GM23338 (cell line): ENCODE measurements at regions not wholly inside any gene's neighbourhood (a gene's known extent, or its start where the extent isn't known, plus 50 kb on each side); places are given as distances from the start of the nearest gene placed in this dataset.

Experiments used
- ATAC-seq: fragments of 200-7000 bp; cut with Tn5 transposase; 3 replicates; pipeline ENCODE4 v1.9.1; 2020
- DNase-seq: peaks from one replicate; pipeline ENCODE4 v3.0.0-alpha.2; 2015; ENCODE audit warnings: low spot score
- H2AFZ ChIP-seq: fragments of 200-600 bp; sonication (generic); 2 replicates; pipeline ENCODE4 v1.8.0; 2016; ENCODE audit warnings: antibody characterized with exemption, mild to moderate bottlenecking, moderate library complexity
- H3F3A ChIP-seq: fragments of 200-600 bp; sonication (generic); replicated peaks from 2 replicates; pipeline ENCODE4 v1.8.0; 2017; ENCODE audit warnings: antibody characterized with exemption, mixed run types, low read depth
- H3K27ac ChIP-seq: fragments of 200-600 bp; sonication (generic); 2 replicates; pipeline ENCODE4 v1.6.1; 2016; ENCODE audit warnings: low read depth
- H3K27me3 ChIP-seq: fragments of 200-600 bp; sonication (generic); 2 replicates; pipeline ENCODE4 v1.8.0; 2016; ENCODE audit warnings: mild to moderate bottlenecking, mixed run types, moderate library complexity; ENCODE audit not compliant: insufficient read depth
- H3K36me3 ChIP-seq: fragments of 200-600 bp; sonication (generic); 2 replicates; pipeline ENCODE4 v1.8.0; 2016; ENCODE audit warnings: mild to moderate bottlenecking; ENCODE audit not compliant: insufficient read depth
- H3K4me1 ChIP-seq: fragments of 200-600 bp; sonication (generic); 2 replicates; pipeline ENCODE4 v1.8.0; 2016; ENCODE audit warnings: mild to moderate bottlenecking, moderate library complexity; ENCODE audit not compliant: insufficient read depth
- H3K4me2 ChIP-seq: fragments of 200-600 bp; sonication (generic); 2 replicates; pipeline ENCODE4 v1.7.1; 2017; ENCODE audit warnings: mixed run types
- H3K4me3 ChIP-seq: fragments of 200-600 bp; sonication (generic); 2 replicates; pipeline ENCODE4 v1.6.1; 2016; ENCODE audit warnings: mixed run types
- H3K79me2 ChIP-seq: fragments of 200-600 bp; sonication (generic); replicated peaks from 2 replicates; pipeline ENCODE4 v1.8.0; 2017; ENCODE audit warnings: mild to moderate bottlenecking; ENCODE audit not compliant: insufficient read depth
- H3K9me2 ChIP-seq: fragments of 200-600 bp; sonication (generic); 2 replicates; pipeline ENCODE4 v1.8.0; 2017; ENCODE audit not compliant: insufficient read depth
- H4K20me1 ChIP-seq: fragments of 200-600 bp; sonication (generic); replicated peaks from 2 replicates; pipeline ENCODE4 v1.8.0; 2017; ENCODE audit warnings: mild to moderate bottlenecking; ENCODE audit not compliant: insufficient read depth
- H3K27ac Mint-ChIP-seq: 2 replicates; pipeline ENCODE4 v1.8.0; 2020; ENCODE audit warnings: inconsistent platforms, mild to moderate bottlenecking, moderate library complexity, mixed read lengths
- H3K27me3 Mint-ChIP-seq: 3 replicates; pipeline ENCODE4 v1.8.0; 2022; ENCODE audit warnings: low read depth, mild to moderate bottlenecking, moderate library complexity, mixed read lengths, inconsistent platforms; ENCODE audit not compliant: insufficient read depth, poor library complexity
- H3K36me3 Mint-ChIP-seq: 3 replicates; pipeline ENCODE4 v1.8.0; 2021; ENCODE audit warnings: low read depth, mild to moderate bottlenecking, inconsistent platforms, moderate library complexity, mixed read lengths
- H3K4me1 Mint-ChIP-seq: 3 replicates; pipeline ENCODE4 v1.8.0; 2020; ENCODE audit warnings: mild to moderate bottlenecking, inconsistent platforms, mixed read lengths
- H3K4me3 Mint-ChIP-seq: 3 replicates; pipeline ENCODE4 v1.8.0; 2021; ENCODE audit warnings: moderate library complexity, mild to moderate bottlenecking, inconsistent platforms, mixed read lengths
- H3K9me3 Mint-ChIP-seq: 3 replicates; pipeline ENCODE4 v1.8.0; 2020; ENCODE audit warnings: moderate library complexity, mild to moderate bottlenecking, inconsistent platforms, mixed read lengths
- CREB1 ChIP-seq: fragments of 250-450 bp; sonication (Bioruptor Pico); IDR thresholded peaks from 2 replicates; pipeline ENCODE4 v1.5.0; 2020; ENCODE audit warnings: low read depth, mild to moderate bottlenecking, moderate library complexity
- CTCF ChIP-seq, 2 experiments: fragments of 200-600 bp in 1 of 2; sonication (generic) in 1 of 2; conservative IDR thresholded peaks; 2 replicates each; pipeline versions ENCODE4 v1.5.1 to v1.6.1; 2016 to 2017; ENCODE audit warnings: antibody characterized with exemption in 2 of 2, low read depth in 2 of 2, mild to moderate bottlenecking in 2 of 2, moderate library complexity in 1 of 2
- EZH2 ChIP-seq: fragments of 200-600 bp; sonication (generic); IDR thresholded peaks from one replicate; pipeline ENCODE4 v1.8.0; 2017; ENCODE audit warnings: antibody characterized with exemption, mild to moderate bottlenecking, low read depth; ENCODE audit not compliant: unreplicated experiment
- EZH2phosphoT487 ChIP-seq: fragments of 200-600 bp; sonication (generic); IDR thresholded peaks from one replicate; pipeline ENCODE4 v1.8.1; 2018; ENCODE audit warnings: antibody characterized with exemption; ENCODE audit not compliant: unreplicated experiment
- JUNB ChIP-seq: IDR thresholded peaks from one replicate; pipeline ENCODE4 v1.6.1; 2016; ENCODE audit warnings: antibody characterized with exemption; ENCODE audit not compliant: unreplicated experiment
- NANOG ChIP-seq: IDR thresholded peaks from 2 replicates; pipeline ENCODE4 v1.6.1; 2016; ENCODE audit warnings: antibody characterized with exemption, borderline replicate concordance
- POLR2AphosphoS5 ChIP-seq: IDR thresholded peaks from 2 replicates; pipeline ENCODE4 v1.6.1; 2016; ENCODE audit warnings: antibody characterized with exemption, low read depth
- STAT1 ChIP-seq: IDR thresholded peaks from one replicate; pipeline ENCODE4 v1.6.1; 2016; ENCODE audit warnings: antibody characterized with exemption; ENCODE audit not compliant: unreplicated experiment
- ZNF114 ChIP-seq: fragments of 250-450 bp; sonication (Bioruptor Pico); IDR thresholded peaks from 2 replicates; pipeline ENCODE4 v1.5.0; 2020; ENCODE audit warnings: mild to moderate bottlenecking, moderate library complexity
- ZNF331 ChIP-seq: fragments of 250-450 bp; sonication (Bioruptor Pico); IDR thresholded peaks from 2 replicates; pipeline ENCODE4 v1.5.0; 2020; ENCODE audit warnings: low read depth, mild to moderate bottlenecking, moderate library complexity
- TF ChIP-seq, protein P1 (sequence below): IDR thresholded peaks from one replicate; pipeline ENCODE4 v1.6.1; 2018; ENCODE audit warnings: antibody characterized with exemption; ENCODE audit not compliant: unreplicated experiment

GRCh38 chr11:69414773-69415187 is 66.7 kb upstream of the LINC01488 start (continued):
- TF ChIP-seq CREB1 (CRISPR knock-in tag) = no peak
- TF ChIP-seq EZH2phosphoT487 = no peak
- TF ChIP-seq ZNF114 (CRISPR knock-in tag) = no peak
- no peak for TF ChIP-seq JUNB
- no peak for TF ChIP-seq CTCF (conservative IDR thresholded peaks at IDR 0.05; ENCODE audit: low read depth in 2 of 2)
- no peak for TF ChIP-seq EZH2
- TF ChIP-seq POLR2AphosphoS5 = no peak

DNA sequence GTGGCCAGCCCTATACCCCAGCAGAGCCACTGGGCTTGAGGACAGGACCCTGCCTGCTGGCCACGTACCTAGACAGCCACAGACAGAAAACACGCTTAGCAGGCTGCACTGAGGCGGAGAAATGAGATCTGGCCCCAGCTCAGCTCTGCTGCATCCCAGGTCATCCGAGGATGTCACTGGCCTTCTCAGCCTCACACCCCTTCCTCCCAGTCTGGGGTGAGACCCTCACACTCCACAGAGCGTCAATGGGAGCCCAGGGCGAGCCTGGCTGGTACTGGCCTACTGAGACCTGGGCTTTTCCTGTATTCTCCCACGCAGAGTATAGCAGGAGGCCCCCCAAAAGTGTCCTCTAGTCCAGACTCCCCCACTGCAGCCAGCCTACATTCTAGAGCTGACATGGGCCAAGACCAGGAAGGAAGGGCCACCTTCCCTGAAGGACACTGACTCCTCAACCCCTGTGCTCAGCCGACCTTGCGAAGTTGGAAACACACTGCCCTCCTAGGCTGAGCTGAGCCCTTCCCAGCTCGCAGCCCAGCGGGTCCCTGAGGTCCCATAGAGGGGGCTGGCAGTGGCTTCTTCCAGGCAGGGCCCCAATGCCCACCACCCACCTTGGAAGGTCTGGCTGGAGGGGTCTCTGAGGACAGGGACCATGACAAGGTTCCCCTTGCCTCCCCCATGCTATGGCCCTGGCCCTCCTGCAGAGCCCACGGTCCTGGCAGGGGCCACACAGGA is 65.9 kb upstream of the LINC01488 start:
- TF ChIP-seq EZH2phosphoT487 = no peak
- TF ChIP-seq ZNF331 (CRISPR knock-in tag) = no peak
- no peak for TF ChIP-seq EZH2
- TF ChIP-seq STAT1 = no peak
- TF ChIP-seq, protein P1, sequence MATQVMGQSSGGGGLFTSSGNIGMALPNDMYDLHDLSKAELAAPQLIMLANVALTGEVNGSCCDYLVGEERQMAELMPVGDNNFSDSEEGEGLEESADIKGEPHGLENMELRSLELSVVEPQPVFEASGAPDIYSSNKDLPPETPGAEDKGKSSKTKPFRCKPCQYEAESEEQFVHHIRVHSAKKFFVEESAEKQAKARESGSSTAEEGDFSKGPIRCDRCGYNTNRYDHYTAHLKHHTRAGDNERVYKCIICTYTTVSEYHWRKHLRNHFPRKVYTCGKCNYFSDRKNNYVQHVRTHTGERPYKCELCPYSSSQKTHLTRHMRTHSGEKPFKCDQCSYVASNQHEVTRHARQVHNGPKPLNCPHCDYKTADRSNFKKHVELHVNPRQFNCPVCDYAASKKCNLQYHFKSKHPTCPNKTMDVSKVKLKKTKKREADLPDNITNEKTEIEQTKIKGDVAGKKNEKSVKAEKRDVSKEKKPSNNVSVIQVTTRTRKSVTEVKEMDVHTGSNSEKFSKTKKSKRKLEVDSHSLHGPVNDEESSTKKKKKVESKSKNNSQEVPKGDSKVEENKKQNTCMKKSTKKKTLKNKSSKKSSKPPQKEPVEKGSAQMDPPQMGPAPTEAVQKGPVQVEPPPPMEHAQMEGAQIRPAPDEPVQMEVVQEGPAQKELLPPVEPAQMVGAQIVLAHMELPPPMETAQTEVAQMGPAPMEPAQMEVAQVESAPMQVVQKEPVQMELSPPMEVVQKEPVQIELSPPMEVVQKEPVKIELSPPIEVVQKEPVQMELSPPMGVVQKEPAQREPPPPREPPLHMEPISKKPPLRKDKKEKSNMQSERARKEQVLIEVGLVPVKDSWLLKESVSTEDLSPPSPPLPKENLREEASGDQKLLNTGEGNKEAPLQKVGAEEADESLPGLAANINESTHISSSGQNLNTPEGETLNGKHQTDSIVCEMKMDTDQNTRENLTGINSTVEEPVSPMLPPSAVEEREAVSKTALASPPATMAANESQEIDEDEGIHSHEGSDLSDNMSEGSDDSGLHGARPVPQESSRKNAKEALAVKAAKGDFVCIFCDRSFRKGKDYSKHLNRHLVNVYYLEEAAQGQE = no peak
- TF ChIP-seq POLR2AphosphoS5 = no peak
- no peak for TF ChIP-seq JUNB
- TF ChIP-seq NANOG = no peak
- no peak for TF ChIP-seq CREB1 (CRISPR knock-in tag)
- TF ChIP-seq ZNF114 (CRISPR knock-in tag) = no peak
- no peak overlapping the region for H2AFZ ChIP-seq
- Mint-ChIP-seq H3K27me3 (peaks cover 7% of the 10 kb centered on the region), H3K27ac (no peak overlapping the region), H3K4me3 (no peak overlapping the region), H3K4me1 (peaks cover 13% of the 10 kb centered on the region; the same call in 2 of the 3 replicates), H3K36me3 (no peaks in the 10 kb centered on the region), H3K9me3 (peaks cover 9% of the 10 kb centered on the region)
- no peak overlapping the region for H3K4me3 ChIP-seq
- ATAC-seq = no peak
- no peak for DNase-seq
- H3K9me2 ChIP-seq = no peaks in the 10 kb centered on the region
- no peak overlapping the region for H3K4me2 ChIP-seq
- H3F3A ChIP-seq = no peaks in the 10 kb centered on the region
- H3K4me1 ChIP-seq = peaks cover 13% of the 10 kb centered on the region; the same call in 1 of the 2 replicates
- H3K27me3 ChIP-seq = no peaks in the 10 kb centered on the region
- H3K79me2 ChIP-seq = no peaks in the 10 kb centered on the region
- H3K27ac ChIP-seq = no peak overlapping the region
- H3K36me3 ChIP-seq = no peaks in the 10 kb centered on the region
- H4K20me1 ChIP-seq = no peaks in the 10 kb centered on the region
